IPS-NIHi7 (cell line): ENCODE measurements at regions not wholly inside any gene's neighbourhood (a gene's known extent, or its start where the extent isn't known, plus 50 kb on each side); places are given as distances from the start of the nearest gene placed in this dataset.

ENCODE experiments used
- DNase-seq: peaks from one replicate; pipeline ENCODE4 v3.0.0; 2012; ENCODE audit warnings: mixed read lengths; ENCODE audit errors: extremely low spot score

DNA sequence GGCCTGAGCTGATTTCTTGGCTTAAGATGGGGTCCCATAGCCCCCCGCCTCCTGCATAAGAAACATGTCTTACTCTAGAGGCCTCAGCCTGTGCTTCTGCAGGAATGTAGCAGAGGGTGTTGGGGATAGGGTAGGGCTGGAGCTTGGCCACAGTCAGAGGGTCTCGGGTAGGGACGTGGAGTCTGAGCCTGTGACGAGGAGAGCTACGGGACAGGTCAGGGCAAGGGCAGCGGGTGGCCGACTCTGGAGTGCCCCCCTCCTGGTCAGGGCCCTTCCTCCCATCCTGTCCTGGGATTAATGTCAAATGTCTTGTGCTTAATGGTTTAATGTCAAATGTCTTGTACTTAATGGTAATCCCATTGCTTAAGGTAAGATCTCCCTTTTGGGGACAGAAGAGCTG lies 130.4 kb downstream of the GLI2 start:
- no peak for DNase-seq

DNA sequence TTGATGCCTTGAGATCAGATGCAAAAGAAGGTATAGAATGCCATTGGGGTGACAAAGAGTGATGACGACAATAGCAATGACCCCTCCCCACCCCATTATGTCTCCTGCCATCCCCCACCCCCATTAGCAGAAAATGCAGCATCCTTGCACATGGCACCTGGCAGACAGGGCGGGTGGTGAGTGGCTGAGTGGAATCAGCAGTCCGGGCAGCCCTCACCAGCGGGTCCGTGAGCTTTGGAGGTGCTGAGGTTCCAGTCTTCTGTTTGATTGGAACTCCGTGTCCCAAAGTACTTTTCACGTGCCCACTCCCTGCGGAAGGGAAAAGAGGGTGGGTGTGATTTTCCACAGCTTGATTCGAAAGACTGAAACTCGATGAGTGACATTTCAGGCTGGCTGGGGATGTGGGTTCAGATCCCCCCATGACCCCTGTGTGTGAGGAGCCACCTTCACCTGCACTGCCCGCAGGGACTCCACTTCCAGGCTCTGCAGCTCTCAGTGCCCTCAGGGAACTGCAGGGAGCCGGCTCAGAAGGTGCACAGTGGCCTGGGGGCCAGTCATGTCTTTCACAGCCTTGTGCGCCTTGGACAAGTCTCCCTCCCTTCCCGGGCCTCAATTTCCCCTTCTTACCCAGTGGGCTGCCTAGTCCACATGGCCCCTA lies 130.9 kb downstream of the GLI2 start:
- DNase-seq = no peak

GRCh38 chr2:120867290-120868241 lies 131.9 kb downstream of the GLI2 start:
- DNase-seq = peak; percentile 56

GRCh38 chr2:120868366-120868765 lies 132.7 kb downstream of the GLI2 start:
- DNase-seq = no peak

DNA sequence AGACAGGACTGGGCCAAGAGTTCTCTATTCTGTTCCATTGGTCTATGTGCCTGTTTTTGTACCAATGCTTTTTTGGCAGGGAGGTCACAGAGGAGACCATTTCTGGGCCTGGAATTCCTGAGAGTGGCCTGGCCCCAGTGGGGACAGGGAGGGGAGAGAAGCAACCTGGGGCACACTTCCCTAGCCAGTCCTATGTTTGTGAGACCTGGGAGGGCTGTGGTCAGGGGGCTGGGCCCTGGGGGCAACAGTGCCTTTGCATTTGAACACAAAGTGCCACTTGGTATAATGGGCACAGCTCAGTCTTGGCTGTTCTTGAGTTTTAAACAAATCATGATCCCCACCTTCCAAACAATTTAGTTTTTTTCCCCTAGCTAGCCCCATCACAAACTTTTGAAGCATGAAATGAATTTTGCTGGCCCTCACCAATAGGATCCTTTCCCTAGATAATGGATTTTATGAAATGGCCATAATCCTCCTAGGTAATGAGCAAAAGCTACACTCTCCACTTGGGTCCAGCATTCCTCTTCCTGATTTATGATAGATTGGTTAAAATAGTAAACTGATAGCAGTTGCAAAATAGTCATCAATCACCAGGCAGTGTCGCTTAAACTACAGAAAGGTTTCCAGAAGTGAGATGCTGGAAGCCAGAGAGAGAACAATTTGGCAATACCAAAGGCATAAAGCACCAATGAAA lies 133.5 kb downstream of the GLI2 start:
- no peak for DNase-seq

GRCh38 chr2:120869730-120870466 lies 134.2 kb downstream of the GLI2 start:
- DNase-seq = no peak

- no peak for DNase-seq
These were observed 134.8 kb downstream of the GLI2 start for GRCh38 chr2:120870467-120870788.

- DNase-seq = no peak
These were observed 135.5 kb downstream of the GLI2 start for GRCh38 chr2:120871016-120871635.

DNA sequence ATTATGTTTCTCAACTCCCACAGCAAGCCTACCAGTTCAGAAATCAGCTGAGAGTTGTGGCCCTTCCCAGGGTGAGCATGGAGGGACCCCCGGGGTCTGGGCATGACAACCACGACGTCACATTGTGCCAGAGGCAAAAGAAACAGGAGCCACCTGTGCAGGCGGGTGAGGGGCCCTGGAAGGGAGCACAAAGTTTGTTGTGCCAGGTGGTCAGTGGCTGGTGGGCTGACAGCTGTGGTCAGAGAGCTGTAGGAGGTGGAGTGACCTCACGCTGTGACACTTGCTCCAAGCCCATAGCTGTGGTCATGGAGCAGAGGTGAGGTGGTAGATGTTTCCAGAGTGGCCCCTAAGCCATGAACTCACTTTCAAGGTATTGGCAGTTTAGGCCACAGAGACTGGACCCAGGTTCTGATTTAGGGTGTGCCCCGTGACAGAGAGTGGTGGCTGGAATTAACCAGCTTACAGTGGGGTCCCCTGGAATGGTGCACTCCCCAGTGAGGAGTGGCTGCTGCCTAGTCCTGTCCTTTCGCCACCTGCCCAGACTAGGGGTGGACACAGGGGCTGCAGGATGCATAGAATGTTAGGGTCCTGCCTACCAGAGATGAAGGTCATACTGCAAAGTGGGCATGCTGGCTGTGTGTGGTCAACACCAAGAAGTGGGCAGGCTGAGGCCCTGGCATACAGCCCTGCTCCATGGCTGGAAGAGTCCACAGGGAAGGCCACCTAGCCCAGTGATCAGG lies 136.4 kb downstream of the GLI2 start:
- DNase-seq = no peak

DNA sequence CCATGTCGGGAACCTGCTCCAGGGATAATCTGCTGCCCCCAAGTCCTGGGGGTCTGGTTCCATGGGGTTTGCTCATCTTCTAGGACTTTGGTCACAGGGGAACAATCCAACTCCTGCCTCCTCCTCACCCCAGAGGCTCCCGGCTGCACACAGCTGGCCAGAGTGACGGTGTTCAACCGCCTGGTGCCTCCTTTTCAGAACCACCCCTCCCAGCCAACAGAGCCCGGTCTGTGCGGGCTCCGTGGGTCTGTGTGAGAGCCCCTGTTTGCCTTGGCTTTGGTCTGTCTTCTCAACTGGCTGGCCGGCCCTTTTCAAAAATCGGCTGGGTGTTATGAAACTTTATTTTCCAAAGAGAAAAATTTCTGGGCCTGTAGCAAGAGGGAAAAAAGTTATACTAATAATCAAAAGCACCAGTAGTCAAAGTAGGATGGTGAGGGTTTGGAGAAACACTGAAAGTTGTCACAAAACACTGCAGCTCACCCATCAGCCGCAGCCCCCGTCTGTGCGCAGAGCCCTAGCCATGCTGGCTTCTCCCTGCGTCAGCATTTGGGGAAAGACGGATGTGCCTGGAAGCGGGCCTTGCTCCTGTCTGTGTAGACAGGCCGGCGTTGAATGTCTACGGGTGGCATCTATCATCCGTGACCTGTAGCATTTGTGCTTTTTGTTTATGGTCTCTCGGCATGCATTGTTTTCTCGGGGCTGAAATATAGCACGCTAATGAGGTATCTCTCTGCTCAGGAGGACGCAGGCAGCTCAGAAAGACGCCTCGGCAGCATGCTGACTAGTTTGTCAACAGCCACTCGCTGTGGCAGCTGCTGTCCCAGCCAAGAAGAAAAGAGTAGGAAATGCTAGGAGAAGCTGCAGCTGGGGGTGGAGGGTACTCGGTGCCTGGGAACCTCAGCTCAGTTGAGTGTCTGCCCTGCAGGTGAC lies 138.6 kb downstream of the GLI2 start:
- DNase-seq = no peak

- DNase-seq = no peak
These were observed 139.2 kb downstream of the GLI2 start for GRCh38 chr2:120874888-120875275.

DNA sequence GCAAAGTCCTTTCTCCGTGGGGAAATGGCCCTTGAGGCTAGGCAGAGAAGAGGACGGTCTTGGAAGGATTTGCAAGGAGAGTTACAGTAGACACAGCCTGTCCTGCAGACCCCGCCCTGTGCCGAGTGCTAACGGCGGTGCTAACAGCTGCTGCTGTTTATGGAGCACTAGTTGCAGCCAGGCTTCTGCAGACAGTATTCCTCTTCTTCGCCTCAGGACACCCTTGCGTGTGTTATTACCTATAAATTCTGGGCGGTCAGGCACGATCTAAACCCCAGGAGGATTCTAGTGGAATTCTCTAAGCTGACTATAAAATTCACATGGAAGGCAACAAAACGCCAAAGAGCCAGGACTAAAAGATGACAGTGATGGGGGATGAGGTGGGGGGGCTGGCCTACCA lies 139.8 kb downstream of the GLI2 start:
- DNase-seq = no peak

DNA sequence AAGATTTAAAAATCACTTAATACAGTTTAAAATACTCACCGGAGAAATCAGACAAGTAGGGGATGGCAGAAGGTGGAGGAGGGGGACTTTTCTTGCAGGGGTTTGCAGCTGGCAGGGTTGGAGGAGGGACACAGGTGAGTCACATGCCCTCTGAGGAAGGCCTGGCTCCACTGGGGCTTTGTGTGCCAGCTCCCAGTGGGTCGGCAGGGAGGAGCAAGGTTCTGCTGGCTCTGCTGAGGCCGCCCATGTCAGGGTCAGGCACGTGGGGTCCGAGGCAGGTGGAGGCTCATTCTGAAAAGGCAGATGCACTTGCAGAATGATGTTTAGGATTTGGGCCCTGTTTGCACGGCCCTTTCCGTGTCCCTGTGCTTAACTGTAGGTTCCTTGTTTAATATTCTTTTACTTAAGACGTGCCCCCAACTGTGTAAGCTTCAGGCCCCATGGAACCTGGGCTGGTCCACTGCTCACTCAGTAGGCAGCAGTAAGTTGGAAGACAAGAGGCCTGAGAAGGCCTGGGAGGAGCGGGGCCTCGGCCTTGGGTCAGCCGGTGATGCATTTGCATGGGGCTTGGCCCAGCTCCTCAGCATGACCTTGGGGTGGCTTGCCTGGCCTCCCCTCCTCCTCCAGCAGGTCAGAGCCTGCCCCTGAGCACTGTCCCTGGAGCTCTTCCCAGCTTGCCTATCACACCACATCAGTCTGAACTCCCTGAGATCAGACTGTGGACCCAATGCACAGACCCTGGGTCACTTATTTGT lies 141.0 kb downstream of the GLI2 start:
- DNase-seq = no peak

DNA sequence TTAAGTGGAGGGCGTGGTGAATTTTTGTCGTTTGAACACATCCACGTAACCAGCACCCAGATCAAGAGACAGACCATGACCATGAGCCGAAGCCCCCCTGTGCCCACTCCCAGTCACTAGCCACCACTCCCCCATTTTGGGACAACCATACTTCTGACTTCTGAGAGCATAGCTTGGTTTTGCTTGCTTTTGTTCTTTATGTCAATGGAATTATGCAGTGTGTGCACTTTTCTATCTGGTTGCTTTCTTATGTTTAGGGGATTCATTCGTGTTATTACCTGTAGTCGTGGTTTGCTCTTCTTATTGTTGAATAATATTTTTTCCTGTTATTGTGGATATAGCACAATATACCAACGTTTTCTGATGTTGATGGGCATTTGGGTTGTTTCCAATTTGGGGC lies 141.7 kb downstream of the GLI2 start:
- DNase-seq = no peak

- no peak for DNase-seq
These were observed 143.3 kb downstream of the GLI2 start for GRCh38 chr2:120878970-120879369.

DNA sequence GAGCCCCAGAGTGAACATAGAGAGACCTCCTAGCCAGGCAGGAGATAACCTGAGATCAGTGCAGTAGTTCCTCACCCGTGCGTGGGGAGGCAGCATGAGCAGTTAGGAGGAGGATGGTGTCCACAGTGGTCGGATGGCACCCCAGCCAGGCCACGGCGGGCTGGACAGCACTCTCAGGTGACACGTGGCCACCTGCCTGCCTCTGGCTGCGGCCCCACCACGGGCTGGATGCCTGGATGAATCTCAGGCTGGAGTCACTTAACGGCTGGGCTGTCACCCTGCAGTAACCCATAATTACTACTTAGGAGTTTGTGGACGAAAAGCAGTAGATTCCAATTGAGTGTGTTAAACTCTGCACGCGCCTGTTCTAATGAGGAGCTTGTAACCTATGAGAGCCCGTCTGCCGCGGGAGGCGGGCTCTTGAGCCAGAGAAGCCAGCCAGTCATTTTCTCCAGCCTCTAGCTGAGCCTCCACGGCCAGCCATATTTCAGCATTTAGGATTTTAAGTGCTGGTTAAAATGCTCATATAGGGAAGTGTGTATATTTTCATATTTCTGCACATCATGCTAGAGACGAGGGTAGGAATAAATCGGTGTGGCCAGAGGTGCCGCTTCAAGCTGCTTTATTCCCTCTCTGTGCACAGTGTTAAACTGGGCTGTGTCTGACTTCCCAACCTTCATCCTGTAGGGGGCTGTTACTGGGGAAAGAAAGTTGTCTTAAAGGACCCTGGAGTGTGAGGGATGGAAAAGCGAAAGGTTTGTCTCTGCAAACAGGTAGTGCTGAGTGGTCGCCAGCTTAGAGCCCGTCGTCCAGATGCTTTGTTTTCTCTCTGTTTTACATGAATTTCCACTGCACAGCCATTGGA lies 144.0 kb downstream of the GLI2 start:
- DNase-seq = no peak

DNA sequence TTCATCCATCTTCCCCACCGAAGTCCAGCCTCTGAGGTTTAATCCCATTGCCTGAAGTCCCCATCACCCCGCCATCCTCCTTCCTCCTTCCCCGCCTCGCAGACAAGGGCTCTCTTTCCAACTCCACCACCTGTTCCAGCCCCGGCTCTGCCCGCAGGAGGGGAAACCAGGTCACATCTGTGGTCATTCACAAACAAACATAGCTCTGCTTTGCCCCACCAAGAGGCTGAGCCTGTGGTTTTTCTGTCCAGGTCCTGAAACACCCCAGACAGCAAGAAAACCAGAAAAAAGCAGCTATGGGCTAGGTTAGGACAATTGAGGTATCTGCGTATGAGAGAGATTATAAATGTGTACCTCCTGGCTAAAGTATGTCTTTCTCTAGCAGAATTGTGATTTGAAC lies 144.7 kb downstream of the GLI2 start:
- DNase-seq = no peak
